ENCODE measurements at regions not wholly inside any gene's neighbourhood (a gene's known extent, or its start where the extent isn't known, plus 50 kb on each side); places are given as distances from the start of the nearest gene placed in this dataset.

GRCh38 chr15:70249616-70250015 lies 151.9 kb upstream of the TLE3 start:
- 89% methylated on average over 6 of the region's 6 CpGs; no CpG with 5 or more reads in 1 of the 2 experiments for whole genome bisulfite sequencing, 2 experiments (ENCODE audit: extremely low coverage in 1 of 2, insufficient coverage in 1 of 2, insufficient read length in 1 of 2, insufficient replicate concordance in 2 of 2, low coverage in 1 of 2, low lambda C conversion rate in 2 of 2, missing lambda C conversion rate in 1 of 2)
- no peaks in the 10 kb centered on the region for H3K79me2 ChIP-seq (ENCODE audit: control insufficient read depth in 1 of 2, insufficient read depth in 2 of 2, low read length in 2 of 2)
- no peaks in the 10 kb centered on the region for H4K20me1 ChIP-seq (replicated peaks in 1 of 2; ENCODE audit: control insufficient read depth in 1 of 2, insufficient read depth in 2 of 2, low read length in 2 of 2)
- H3K27me3 ChIP-seq (replicated peaks in 1 of 4; ENCODE audit: control insufficient read depth in 3 of 4, extremely low read depth in 1 of 4, insufficient read depth in 3 of 4, low read length in 3 of 4): peaks cover 0 to 2% (median 0%) of the 10 kb centered on the region in 4 experiments; a peak in 3 of 7 replicates
- H2BK15ac ChIP-seq (ENCODE audit: low read length): no peak overlapping the region
- no peak overlapping the region for H3K56ac ChIP-seq (replicated peaks; ENCODE audit: insufficient read length, low read depth, low read length)
- H3K27ac ChIP-seq (ENCODE audit: low read depth, low read length): no peak overlapping the region
- no peaks in the 10 kb centered on the region for H3K79me1 ChIP-seq (ENCODE audit: low read depth, low read length)
- no peak overlapping the region for H2BK20ac ChIP-seq (ENCODE audit: low read length)
- no peaks in the 10 kb centered on the region for H3K9me3 ChIP-seq (ENCODE audit: insufficient read depth in 2 of 2, low read depth in 1 of 2, low read length in 1 of 2)
- H4K5ac ChIP-seq (ENCODE audit: insufficient read length, low read depth, low read length): no peak overlapping the region
- no peak overlapping the region for H3K9ac ChIP-seq (replicated peaks in 1 of 4; ENCODE audit: extremely low read depth in 1 of 4, low read depth in 3 of 4, low read length in 3 of 4)
- FAIRE-seq (no peak), DNase-seq (ENCODE audit: low read depth in 1 of 2, low spot score in 2 of 2) (no peak)
- H3K14ac ChIP-seq (ENCODE audit: insufficient read length): no peak overlapping the region
- H3K23ac ChIP-seq (ENCODE audit: insufficient read length): no peak overlapping the region
- H2BK12ac ChIP-seq (ENCODE audit: low read depth, low read length): no peak overlapping the region
- no peak overlapping the region for H2AFZ ChIP-seq (ENCODE audit: low read length)
- no peak overlapping the region for H3K4me2 ChIP-seq (ENCODE audit: insufficient read depth in 1 of 2, low read depth in 2 of 2, low read length in 2 of 2)
- no peaks in the 10 kb centered on the region for H3K36me3 ChIP-seq (ENCODE audit: control insufficient read depth in 2 of 4, insufficient read depth in 4 of 4, low read length in 3 of 4)
- no peak overlapping the region for H3K18ac ChIP-seq (ENCODE audit: extremely low read depth, low read length)
- POLR2A ChIA-PET (ENCODE audit: partially characterized antibody): interaction anchor here (2.1 kb wide), 1 partner anchor 150 kb away, joined by 11 read pairs; no protein-coding TSS in a partner anchor
- H2BK120ac ChIP-seq (replicated peaks; ENCODE audit: low read depth, low read length): no peak overlapping the region
- H3K4ac ChIP-seq (replicated peaks; ENCODE audit: insufficient read length, low read depth, low read length): no peak overlapping the region
- H2AK5ac ChIP-seq (ENCODE audit: low read depth, low read length): no peak overlapping the region
- no peak overlapping the region for H4K8ac ChIP-seq (ENCODE audit: extremely low read depth, insufficient read depth, low read length)
- H3K23me2 ChIP-seq (ENCODE audit: low read depth, low read length): no peaks in the 10 kb centered on the region
- H3K4me3 ChIP-seq (ENCODE audit: extremely low read depth in 1 of 4, insufficient read depth in 2 of 4, low read depth in 3 of 4, low read length in 4 of 4): no peak overlapping the region
- H4K91ac ChIP-seq (replicated peaks; ENCODE audit: insufficient read length, low read length): no peak overlapping the region
- H2BK5ac ChIP-seq (ENCODE audit: low read depth, low read length): no peak overlapping the region
- H3K4me1 ChIP-seq (replicated peaks in 1 of 4; ENCODE audit: control insufficient read depth in 3 of 4, insufficient read depth in 4 of 4, low read length in 3 of 4): peaks cover 8 to 12% (median 9%) of the 10 kb centered on the region in 4 experiments
- CTCF ChIA-PET (ENCODE audit: partially characterized antibody): interaction anchor here (0.6 kb wide), 1 partner anchor 26 kb away, joined by 3 read pairs; no protein-coding TSS in a partner anchor
- no peak for TF ChIP-seq SRF (IDR thresholded peaks at IDR 0.05; ENCODE audit: low read depth, low read length)
- no peak for TF ChIP-seq RBBP5 (IDR thresholded peaks at IDR 0.05; ENCODE audit: borderline replicate concordance, low read depth, low read length)
- no peak for TF ChIP-seq NRF1 (IDR thresholded peaks at IDR 0.05; ENCODE audit: low read depth, low read length)
- no peak for TF ChIP-seq HDAC6 (IDR thresholded peaks at IDR 0.05; ENCODE audit: low read depth, low read length)
- no peak for TF ChIP-seq SIN3A (conservative IDR thresholded peaks at IDR 0.05 in 1 of 2, IDR thresholded peaks at IDR 0.05 in 1 of 2; ENCODE audit: low read depth in 1 of 2, low read length in 2 of 2)
- no peak for TF ChIP-seq RAD21 (IDR thresholded peaks at IDR 0.05 in 1 of 2, conservative IDR thresholded peaks at IDR 0.05 in 1 of 2; ENCODE audit: low read depth in 2 of 2, low read length in 2 of 2)
- no peak for TF ChIP-seq BCL11A (IDR thresholded peaks at IDR 0.05; ENCODE audit: low read depth in 2 of 2, low read length in 2 of 2)
- TF ChIP-seq SP4 (IDR thresholded peaks at IDR 0.05; ENCODE audit: low read length): no peak
- no peak for TF ChIP-seq SP1 (IDR thresholded peaks at IDR 0.05; ENCODE audit: low read depth, low read length)
- TF ChIP-seq POU5F1 (IDR thresholded peaks at IDR 0.05; ENCODE audit: low read depth, low read length): no peak
- TF ChIP-seq EZH2 (IDR thresholded peaks at IDR 0.05; ENCODE audit: low read depth, low read length, severe bottlenecking): no peak
- TF ChIP-seq TAF1 (IDR thresholded peaks at IDR 0.05; ENCODE audit: low read depth, low read length): no peak
- no peak for TF ChIP-seq SIX5 (IDR thresholded peaks at IDR 0.05; ENCODE audit: low read depth, low read length)
- no peak for TF ChIP-seq CHD1 (IDR thresholded peaks at IDR 0.05; ENCODE audit: low read depth, low read length)
- TF ChIP-seq GTF2F1 (IDR thresholded peaks at IDR 0.05; ENCODE audit: borderline replicate concordance, low read depth, low read length): no peak

Measured in H1 (cell line).